Neural progenitor cell (in vitro differentiated cells): ENCODE measurements at regions not wholly inside any gene's neighbourhood (a gene's known extent, or its start where the extent isn't known, plus 50 kb on each side); places are given as distances from the start of the nearest gene placed in this dataset.

Experiments
- CTCF ChIP-seq: fragments of 200-600 bp; sonication (generic); IDR thresholded peaks from 2 replicates; pipeline ENCODE4 v1.5.1; 2017; ENCODE audit warnings: antibody characterized with exemption, mild to moderate bottlenecking
- EZH2 ChIP-seq: fragments of 200-600 bp; sonication (generic); IDR thresholded peaks from 2 replicates; pipeline ENCODE4 v1.6.1; 2017; ENCODE audit warnings: antibody characterized with exemption, mild to moderate bottlenecking, moderate library complexity
- EZH2phosphoT487 ChIP-seq: fragments of 200-600 bp; sonication (generic); IDR thresholded peaks from 2 replicates; pipeline ENCODE4 v1.6.1; 2017; ENCODE audit warnings: antibody characterized with exemption

DNA sequence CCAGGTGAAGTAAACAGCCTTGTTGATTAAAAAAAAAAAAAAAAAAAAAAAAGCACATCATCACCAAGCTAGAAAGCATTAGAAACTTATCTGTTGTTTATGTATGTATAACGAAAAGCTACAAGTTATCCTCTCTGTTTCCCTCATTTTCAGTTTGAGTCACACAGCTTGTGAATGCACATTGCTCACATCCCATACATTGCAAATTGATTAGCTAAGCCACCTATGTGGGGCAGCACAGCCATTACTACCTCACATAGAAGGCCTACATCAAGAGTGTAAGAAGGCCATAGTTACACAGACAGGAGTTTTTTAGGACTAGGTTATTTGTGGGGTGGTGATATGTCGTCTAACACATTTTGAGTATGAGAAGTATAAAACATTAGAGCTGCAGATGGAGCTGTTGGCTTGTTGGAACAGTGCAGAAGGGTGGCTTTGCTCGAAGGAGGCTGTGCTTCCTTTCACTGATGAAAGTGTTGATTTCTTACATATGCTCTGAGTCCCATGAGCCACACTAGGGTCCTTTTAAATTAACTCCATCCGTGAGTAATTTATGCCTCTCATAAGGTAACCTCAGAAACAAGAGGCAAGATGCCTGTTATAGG is 431.6 kb downstream of the GABRG1 start:
- TF ChIP-seq CTCF (no peak), EZH2 (no peak), EZH2phosphoT487 (no peak)
